Mammary epithelial cell (primary cell): ENCODE measurements at regions not wholly inside any gene's neighbourhood (a gene's known extent, or its start where the extent isn't known, plus 50 kb on each side); places are given as distances from the start of the nearest gene placed in this dataset.

ENCODE experiments used
- CTCF ChIP-seq, 2 donors: IDR thresholded peaks in 1 of 2; conservative IDR thresholded peaks in 1 of 2; 2 replicates each; pipeline ENCODE4 v1.5.1; 2011 to 2012; ENCODE audit warnings: inconsistent platforms in 2 of 2, low read length in 2 of 2, mild to moderate bottlenecking in 2 of 2, control low read depth in 1 of 2, low read depth in 1 of 2; ENCODE audit not compliant: insufficient read depth in 1 of 2; ENCODE audit errors: extremely low read depth in 1 of 2
- EZH2 ChIP-seq: IDR thresholded peaks from 2 replicates; pipeline ENCODE4 v1.6.1; 2012; ENCODE audit warnings: low read length, inconsistent platforms, borderline replicate concordance

GRCh38 chr10:65805993-65806392 lies 1119.8 kb upstream of the LRRTM3 start:
- TF ChIP-seq CTCF (conservative IDR thresholded peaks at IDR 0.05 in 1 of 2, IDR thresholded peaks at IDR 0.05 in 1 of 2; ENCODE audit: extremely low read depth in 1 of 2, insufficient read depth in 1 of 2, low read depth in 1 of 2, low read length in 2 of 2) (no peak), EZH2 (no peak)
